NCI-H524 (cell line): ENCODE measurements at regions not wholly inside any gene's neighbourhood (a gene's known extent, or its start where the extent isn't known, plus 50 kb on each side); places are given as distances from the start of the nearest gene placed in this dataset.
A peak's percentile ranks its signal among the peaks of the same experiment; 100 is the strongest.

Experiments
- DNase-seq, 2 experiments: peaks; one replicate each; lab custom pipeline; 2025; lab: John Stamatoyannopoulos, UW

DNA sequence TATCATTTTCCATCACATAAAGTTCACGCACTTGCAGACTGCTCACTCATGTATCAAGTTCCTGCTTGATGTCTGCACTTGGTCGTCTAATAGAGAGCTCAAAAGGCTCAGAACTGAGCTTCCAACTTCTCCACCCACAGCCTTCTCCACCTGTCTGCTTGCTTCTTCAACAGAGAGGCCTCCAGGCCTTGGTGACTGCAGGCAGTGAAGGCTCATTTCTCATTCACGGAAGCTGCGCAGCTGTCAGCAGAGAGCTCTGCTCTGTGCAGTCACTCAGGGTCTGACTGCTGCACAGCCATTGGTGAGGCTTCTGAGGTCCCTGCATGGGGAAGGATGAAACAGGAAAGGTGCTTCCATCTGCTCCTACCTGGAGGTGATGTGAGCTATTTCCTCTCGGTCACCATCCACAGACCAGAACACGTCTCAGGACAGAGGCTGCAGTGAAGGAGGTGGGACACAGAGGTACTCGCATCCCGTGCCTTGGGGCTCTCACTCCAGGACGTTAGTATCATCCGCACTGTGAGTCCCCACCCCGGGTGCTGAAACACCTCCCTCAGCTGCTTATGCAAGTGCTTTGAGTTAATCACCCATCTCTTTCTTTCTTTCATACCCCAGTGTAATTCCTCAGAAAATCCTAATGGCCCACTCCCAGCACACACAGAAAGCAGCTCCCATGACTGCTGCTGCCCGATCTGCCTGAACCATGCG lies 126.2 kb downstream of the TMEM18 start:
- no peak for DNase-seq

GRCh38 chr2:545711-546650 lies 131.2 kb downstream of the TMEM18 start:
- DNase-seq: no peak

DNA sequence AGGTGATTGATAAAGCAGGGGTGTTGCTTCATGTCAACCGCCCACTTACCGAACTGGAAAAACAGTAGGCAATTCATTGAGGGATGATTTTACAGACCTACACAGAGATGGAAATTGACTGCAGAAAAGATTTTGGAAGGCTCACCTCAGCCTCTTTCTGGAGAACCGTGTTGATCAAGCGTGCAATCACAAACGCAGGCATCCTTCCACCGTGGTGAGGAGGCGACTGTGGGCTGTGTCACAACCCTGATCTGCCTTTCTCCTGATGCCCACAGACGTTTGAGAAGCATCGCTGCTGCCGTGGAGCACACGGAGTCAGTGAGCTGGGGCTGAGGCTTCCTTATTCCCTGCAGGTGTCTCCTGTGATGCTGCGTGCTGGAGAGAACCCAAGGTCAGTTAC lies 132.0 kb downstream of the TMEM18 start:
- DNase-seq: no peak

- no peak for DNase-seq
These were observed 138.6 kb downstream of the TMEM18 start for GRCh38 chr2:538646-539045.

DNA sequence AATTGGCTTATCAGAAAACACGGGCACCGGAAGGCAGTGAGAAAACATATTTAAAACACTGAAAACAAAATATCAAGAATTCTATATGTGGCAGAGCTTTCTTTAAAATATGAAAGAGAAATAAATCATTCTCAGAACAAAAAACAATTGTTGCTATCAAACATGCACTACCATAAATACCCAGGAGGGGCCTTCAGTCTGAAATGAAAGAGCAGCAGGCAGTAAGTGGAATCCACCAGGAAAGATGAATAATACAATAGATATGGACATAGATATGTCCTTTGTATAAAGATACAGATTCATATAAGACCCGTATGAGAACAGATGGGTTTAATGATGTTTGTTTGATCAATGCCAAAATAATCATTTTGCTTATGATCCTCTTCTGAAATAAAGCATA lies 142.0 kb downstream of the TMEM18 start:
- DNase-seq: no peak

GRCh38 chr2:529852-530251 lies 147.4 kb downstream of the TMEM18 start:
- no peak for DNase-seq

DNA sequence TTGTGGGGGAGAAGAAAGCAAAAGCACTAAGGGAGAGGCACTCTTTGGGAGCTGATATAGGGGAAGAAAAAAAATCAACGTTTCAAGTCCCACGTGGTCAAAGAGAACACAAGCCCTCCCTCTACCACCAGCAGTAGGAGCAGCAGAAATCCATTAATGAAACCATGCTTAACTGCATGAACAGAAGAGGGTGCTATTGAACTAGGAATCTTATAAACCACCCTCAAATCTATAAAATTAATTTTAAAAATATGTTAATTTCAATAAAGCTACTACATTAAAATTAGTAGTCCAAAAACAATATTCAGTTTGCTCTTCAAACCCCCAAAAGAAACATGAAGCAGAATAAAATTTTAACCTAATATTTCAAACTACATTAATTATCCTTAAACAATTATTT lies 147.8 kb downstream of the TMEM18 start:
- DNase-seq: peak; percentile 18 to 75

- DNase-seq: no peak
These were observed 149.6 kb downstream of the TMEM18 start for GRCh38 chr2:527581-527980.

DNA sequence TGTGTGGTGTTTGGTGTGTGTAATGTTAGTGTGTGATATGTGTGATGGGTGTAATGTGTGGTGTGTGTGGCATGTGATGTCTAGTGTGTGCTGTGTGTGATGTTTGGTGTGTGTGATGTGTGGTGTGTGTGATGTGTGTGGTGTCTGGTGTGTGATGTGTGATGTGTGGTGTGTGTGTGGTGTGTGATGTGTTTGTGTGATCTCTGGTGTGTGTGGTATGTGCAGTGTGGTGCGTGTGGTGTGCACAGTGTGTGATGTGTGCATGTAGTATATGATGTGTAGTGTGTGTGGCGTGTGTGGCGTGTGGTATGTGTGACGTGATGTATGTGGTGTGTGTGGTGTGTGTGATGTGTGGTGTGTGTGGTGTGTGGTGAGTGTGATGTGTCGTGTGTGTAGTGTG lies 150.3 kb downstream of the TMEM18 start:
- no peak for DNase-seq

DNA sequence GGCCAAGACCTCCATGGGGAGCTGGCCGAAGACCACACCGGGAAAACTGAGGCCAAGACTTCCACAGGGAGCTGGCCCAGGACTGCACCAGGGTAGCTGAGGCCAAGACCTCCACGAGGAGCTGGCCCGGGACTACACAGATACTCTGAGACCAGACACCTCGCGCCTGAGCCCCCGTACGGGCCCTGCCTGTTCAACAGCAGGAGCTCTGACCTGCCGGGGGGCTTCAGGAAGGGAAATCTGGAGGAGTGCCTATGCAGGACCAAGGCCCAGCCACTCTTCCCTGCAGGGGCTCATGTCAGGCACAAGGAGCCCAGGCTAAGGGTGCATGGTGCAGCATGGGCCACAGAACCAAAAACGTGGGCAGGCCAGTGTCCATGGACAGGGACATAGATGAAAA lies 151.6 kb downstream of the TMEM18 start:
- DNase-seq: no peak

DNA sequence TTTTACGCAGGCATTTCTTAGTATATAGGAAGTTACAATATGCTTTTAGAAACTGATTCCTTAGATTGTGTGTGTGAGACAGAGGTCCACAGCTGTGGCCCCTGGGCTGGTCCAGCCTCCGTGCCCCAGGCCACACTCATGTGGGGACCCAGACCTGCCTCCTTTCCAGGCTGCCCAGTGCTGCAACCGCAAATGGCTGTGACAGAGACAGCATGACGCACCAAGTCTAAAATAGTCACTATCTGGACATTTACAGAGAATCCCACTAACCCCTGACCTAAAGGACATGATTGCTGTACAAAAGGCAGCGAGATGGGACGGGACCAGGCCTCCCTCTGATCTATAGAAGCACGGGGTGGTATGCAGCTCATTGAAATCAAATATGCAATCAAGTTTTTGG lies 152.2 kb downstream of the TMEM18 start:
- no peak for DNase-seq

GRCh38 chr2:524442-524841 lies 152.8 kb downstream of the TMEM18 start:
- DNase-seq: no peak

DNA sequence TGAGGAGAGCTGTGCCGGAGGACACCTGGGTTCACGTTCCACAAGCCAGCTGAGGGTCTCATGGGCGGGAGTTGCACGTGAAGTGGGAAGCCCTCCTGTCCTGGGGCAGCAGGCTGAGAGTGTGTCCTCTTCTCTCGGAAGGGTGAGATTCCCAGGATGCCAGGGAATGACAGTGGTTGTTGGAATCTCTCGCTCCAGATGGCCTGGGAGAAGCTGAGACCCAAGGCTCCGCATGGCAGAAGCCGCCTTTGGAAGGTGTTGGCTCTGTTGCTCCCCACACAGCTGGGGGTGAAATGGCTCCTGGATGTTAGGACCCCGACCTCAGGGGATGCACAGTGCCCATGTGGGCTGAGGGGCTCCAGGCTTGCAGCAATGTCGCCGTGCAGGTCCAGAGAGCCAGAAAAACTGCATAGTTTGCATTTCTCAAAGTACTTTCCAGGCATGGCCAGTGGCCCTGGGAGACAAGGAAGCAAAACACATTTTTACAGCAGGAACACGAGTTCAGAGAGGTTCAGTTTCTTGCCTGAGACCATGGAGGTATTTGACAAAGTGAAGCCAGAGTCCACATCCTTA lies 153.4 kb downstream of the TMEM18 start:
- DNase-seq: no peak

DNA sequence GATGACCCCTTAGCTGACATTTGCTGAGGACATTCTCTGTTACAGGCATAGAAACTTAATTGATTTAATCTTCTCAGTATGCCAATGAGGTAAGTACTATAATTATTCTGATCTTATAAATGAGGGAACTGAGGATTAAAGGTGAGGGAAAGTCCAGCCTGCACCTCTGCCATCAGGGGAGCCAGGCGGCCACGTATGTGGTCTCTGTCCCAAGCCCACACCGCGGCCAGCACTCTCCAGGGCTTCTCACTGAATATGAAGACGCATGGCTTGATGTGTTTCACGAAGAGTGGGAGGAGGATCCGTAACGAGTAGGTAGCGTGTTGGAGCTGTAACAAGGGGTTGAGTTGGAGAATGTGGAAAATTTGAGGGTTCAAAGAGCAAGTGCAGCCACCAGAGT lies 154.4 kb downstream of the TMEM18 start:
- no peak for DNase-seq

DNA sequence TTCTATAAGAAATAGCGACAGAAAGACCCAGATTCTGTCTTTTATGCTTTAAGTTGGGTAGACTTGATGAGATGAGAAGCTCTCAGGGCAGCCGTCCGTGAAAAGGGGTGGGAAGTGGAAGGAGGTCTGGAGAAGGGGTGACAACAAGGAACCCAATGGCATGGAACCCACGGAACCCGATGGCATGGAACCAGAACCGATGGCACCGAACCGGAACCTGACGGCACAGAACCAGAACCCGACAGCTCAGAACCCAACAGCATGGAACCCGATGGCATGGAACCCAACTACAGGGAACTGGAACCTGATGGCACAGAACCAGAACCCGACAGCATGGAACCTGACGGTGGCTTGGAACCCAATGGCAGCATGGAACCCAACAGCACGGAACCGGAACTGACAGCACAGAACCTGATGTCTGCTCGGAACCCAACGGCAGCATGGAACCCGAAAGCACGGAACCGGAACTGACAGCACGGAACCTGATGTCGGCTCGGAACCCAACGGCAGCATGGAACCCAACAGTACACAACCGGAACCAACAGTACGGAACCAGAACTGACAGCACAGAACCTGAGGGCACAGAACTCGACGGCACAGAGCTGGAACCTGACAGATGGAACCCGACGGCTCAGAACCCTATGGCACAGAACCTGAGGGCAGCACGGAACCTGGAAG lies 155.2 kb downstream of the TMEM18 start:
- no peak for DNase-seq

DNA sequence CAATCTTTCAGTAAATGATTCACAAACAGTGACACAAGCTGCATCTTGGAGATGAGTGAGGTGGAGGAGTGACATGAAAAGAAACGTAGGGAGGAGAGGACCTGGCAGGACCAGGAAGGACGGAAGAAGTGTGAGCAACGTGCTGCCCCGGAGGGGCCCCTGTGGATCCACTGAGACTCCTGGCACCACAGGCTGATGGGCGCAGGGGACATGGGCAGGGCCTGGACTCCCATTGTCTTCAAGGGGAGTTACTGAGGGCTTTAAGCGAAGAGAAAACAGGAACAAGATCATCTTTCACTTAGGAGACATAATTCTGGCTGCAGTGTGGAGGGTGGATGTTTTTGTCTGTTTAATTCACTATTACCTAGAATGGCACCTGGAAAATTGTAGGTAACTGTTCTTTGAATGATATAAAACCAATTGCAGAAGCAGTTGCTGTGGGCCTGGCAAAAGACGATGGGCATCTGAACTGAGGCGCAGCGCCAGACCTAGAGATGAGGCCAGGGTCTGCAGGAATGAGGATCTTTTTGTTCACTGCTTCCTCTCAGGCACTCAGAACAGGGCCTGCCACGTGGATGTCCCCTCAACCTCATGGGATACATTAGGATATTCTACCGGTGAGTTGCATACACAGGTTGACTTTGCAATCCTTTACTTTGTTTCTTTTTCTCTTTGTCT lies 156.4 kb downstream of the TMEM18 start:
- DNase-seq: no peak

GRCh38 chr2:516944-517343 lies 160.3 kb downstream of the TMEM18 start:
- DNase-seq: no peak

GRCh38 chr2:516131-516530 lies 161.1 kb downstream of the TMEM18 start:
- DNase-seq: no peak

DNA sequence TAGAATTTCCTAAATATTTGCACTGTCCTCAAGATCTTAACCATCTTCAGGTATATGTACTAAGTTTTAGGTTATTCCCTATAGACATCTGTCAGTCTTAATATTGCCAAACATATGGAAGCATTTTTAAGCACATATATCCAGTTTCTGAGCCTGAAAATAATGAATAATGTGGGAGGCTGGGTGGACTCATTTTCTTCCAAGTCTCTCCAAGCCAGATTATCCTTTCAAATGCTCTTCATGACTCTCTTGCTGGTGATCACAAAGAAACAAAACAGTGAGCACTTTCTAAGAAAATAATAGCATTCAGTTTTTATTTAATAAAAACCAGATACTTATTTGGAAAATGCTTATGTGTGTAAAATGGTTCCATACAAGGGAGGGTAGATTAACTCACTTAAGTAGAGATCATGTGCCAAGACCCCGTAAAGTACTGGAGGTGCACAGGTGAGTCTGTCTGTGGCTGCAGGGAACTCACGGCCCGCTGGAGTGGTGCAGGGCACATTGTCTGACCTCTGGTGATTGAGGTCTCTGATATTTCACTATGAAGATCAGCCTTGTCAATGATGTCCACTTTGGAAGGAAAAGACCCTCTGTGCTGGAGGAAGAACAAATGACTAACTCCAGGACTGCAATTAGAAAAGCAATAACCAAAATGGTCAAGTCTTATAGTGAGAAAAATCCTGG lies 161.6 kb downstream of the TMEM18 start:
- DNase-seq: no peak

DNA sequence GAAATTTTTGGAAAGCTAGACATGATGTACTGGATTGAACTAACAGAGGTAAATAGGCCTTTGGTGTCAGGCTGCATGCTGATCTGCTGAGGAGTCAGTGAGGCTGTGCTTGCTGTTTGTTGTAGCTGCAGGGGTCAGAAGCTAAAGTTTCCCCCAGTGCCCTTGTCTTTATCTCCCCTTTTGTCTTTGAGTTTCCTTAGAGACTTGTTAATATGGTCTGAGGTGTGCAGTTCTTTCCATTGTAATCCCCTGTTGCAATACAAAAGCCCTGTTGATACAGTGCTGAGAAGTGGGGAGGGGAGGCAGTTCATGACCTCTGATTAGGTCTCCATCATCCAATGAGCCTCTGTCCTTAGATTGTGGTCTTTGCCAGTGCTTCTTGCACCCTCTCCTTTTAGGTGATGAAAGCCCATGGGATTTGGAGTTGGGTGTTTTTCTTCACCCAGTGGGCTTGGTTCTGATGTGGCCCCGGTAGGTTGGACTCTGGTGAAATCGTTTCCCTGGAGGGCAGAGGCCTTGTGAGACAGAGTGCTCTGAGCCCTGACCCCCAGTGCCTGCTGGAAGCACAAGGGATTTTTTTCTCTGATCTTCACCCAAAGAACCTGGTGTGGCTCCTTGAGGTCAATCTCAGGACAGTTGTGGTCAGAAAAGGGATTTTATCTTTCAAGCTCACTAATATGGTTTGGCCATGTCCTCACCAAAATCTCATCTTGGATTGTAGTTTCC lies 163.1 kb downstream of the TMEM18 start:
- DNase-seq: no peak

GRCh38 chr2:510839-511238 lies 166.4 kb downstream of the TMEM18 start:
- DNase-seq: no peak
